ENCODE measurements at regions not wholly inside any gene's neighbourhood (a gene's known extent, or its start where the extent isn't known, plus 50 kb on each side); places are given as distances from the start of the nearest gene placed in this dataset.
"Not testable (repeated sequence)": the region's sequence is repeated elsewhere in the genome, so short reads cannot be mapped to it uniquely, and the experiment has no call there.

DNA sequence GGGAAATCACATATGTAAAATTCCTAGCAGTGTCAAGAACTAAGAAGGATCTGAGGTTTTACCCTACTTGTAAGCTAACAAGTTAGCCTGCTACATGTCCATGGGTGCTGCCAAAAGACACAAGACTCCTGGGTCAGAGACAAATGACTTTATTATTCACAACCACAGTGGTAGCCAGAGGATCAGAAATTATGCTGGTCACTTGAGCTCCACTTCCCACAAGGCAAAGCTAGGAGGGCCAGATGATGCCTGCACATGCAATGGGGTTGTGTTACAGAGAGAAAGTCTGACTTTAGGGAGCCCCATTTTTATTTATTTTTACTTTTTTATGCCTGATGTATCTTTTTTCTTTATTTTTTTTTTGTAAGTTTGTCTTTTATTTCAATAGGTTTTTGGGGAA is 136.8 kb downstream of the S1PR1 start:
- Histone ChIP-seq H3K27ac (ENCODE audit: low read length) (no peak overlapping the region), H3K36me3 (ENCODE audit: control insufficient read depth, insufficient read depth, low read length) (no peaks in the 10 kb centered on the region), H3K4me1 (ENCODE audit: control insufficient read depth, insufficient read depth, low read length) (no peaks in the 10 kb centered on the region), H3K27me3 (ENCODE audit: control insufficient read depth, insufficient read depth, low read length) (no peaks in the 10 kb centered on the region), H3K9me3 (ENCODE audit: control insufficient read depth, insufficient read depth, low read depth, low read length) (no peaks in the 10 kb centered on the region), H3K4me3 (ENCODE audit: low read depth in 2 of 2, low read length in 2 of 2) (no peak overlapping the region)
- TF ChIP-seq POLR2AphosphoS5 (IDR thresholded peaks at IDR 0.05; ENCODE audit: low read depth, low read length) (no peak), CTCF (IDR thresholded peaks at IDR 0.05) (no peak), TCF7L2 (IDR thresholded peaks at IDR 0.05; ENCODE audit: low read depth, low read length) (no peak), REST (IDR thresholded peaks at IDR 0.05; ENCODE audit: insufficient read depth in 1 of 2, low read depth in 2 of 2, low read length in 1 of 2) (no peak), SIN3A (IDR thresholded peaks at IDR 0.05; ENCODE audit: borderline replicate concordance, insufficient read depth, low read depth, low read length) (no peak)
- BruUV-seq (replicated peaks) = no TSS peak
- CTCF ChIA-PET = interaction anchor here (0.5 kb wide), 1 partner anchor 803 kb away, joined by 4 read pairs; no protein-coding TSS in a partner anchor
- ATAC-seq (no peak), DNase-seq (ENCODE audit: low read depth, low spot score) (no peak)
- POLR2A ChIA-PET = no interaction called here
- intact Hi-C loops (cut with micrococcal nuclease; ENCODE audit: unreplicated experiment) = no loop called here
- in situ Hi-C loops (cut with HindIII; ENCODE audit: low pct_unique_long_range_greater_than_20kb, low sequenced_read_pairs) = no loop called here

GRCh38 chr1:101375448-101375847 is 138.6 kb downstream of the S1PR1 start:
- H3K9me3 ChIP-seq (ENCODE audit: control insufficient read depth, insufficient read depth, low read depth, low read length); DNase-seq (ENCODE audit: low read depth, low spot score); H3K4me1 ChIP-seq (ENCODE audit: control insufficient read depth, insufficient read depth, low read length); ATAC-seq; CTCF ChIA-PET; BruUV-seq (replicated peaks); H3K36me3 ChIP-seq (ENCODE audit: control insufficient read depth, insufficient read depth, low read length); H3K27ac ChIP-seq (ENCODE audit: low read length); intact Hi-C loops (cut with micrococcal nuclease; ENCODE audit: unreplicated experiment); POLR2A ChIA-PET; in situ Hi-C loops (cut with HindIII; ENCODE audit: low pct_unique_long_range_greater_than_20kb, low sequenced_read_pairs); H3K27me3 ChIP-seq (ENCODE audit: control insufficient read depth, insufficient read depth, low read length); H3K4me3 ChIP-seq (ENCODE audit: low read depth in 2 of 2, low read length in 2 of 2): not testable (repeated sequence)

DNA sequence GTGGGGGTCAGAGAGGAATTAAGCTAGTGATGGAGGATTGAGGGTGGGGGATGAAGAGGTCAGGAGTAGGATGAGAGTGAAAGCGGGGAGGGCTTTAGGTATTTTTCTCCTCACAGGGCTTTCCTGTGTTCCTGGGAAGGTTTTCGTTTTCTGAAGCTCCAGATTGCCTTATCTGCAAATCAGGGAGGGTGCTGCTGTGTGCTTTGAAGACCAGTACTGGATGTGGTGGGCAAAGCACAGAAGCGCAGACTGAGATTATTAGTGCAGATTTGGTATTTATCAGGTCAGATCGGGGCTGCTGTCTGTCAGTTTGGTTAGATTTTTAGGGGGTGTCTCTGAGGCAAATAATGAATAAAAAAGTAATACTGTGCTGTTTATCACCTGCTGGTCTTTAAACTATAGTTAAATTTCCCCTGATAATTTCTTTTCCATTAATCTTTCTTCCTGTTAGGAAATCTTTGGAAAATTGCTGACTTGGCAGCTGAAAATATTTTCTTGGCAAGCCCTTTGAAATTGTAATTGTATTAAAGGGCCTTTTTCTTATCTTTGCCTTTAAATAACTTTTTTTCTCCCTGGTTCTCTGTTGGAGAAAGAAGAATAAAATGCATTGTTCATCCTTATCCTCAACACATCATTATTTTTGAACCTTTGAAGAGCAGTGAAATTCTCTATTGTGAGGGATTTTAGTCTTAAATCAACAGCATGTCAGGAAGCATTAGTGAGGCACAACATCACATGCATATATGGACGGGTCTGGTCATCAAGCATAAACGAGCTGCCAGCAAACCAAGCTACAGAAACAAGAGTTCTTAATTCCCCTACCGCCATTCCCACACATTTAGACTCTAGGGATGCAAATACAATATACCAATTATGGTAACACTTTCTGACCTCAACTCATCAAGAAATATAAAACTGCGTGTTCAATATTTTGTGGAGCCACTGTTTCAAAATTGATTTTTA is 139.6 kb downstream of the S1PR1 start:
- no peak for ATAC-seq
- ChIA-PET POLR2A (no interaction called here), CTCF (no interaction called here)
- no peak overlapping the region for H3K4me3 ChIP-seq (ENCODE audit: low read depth in 2 of 2, low read length in 2 of 2)
- TF ChIP-seq CTCF (IDR thresholded peaks at IDR 0.05) (no peak), TCF7L2 (IDR thresholded peaks at IDR 0.05; ENCODE audit: low read depth, low read length) (no peak), REST (IDR thresholded peaks at IDR 0.05; ENCODE audit: insufficient read depth in 1 of 2, low read depth in 2 of 2, low read length in 1 of 2) (no peak), SIN3A (IDR thresholded peaks at IDR 0.05; ENCODE audit: borderline replicate concordance, insufficient read depth, low read depth, low read length) (no peak), POLR2AphosphoS5 (IDR thresholded peaks at IDR 0.05; ENCODE audit: low read depth, low read length) (no peak)
- BruUV-seq (replicated peaks) = no TSS peak
- no peaks in the 10 kb centered on the region for H3K9me3 ChIP-seq (ENCODE audit: control insufficient read depth, insufficient read depth, low read depth, low read length)
- DNase-seq (ENCODE audit: low read depth, low spot score) = no peak
- H3K36me3 ChIP-seq (ENCODE audit: control insufficient read depth, insufficient read depth, low read length) = no peaks in the 10 kb centered on the region
- no peaks in the 10 kb centered on the region for H3K4me1 ChIP-seq (ENCODE audit: control insufficient read depth, insufficient read depth, low read length)
- H3K27ac ChIP-seq (ENCODE audit: low read length) = no peak overlapping the region
- no peaks in the 10 kb centered on the region for H3K27me3 ChIP-seq (ENCODE audit: control insufficient read depth, insufficient read depth, low read length)
- in situ Hi-C loops (cut with HindIII; ENCODE audit: low pct_unique_long_range_greater_than_20kb, low sequenced_read_pairs) = no loop called here
- intact Hi-C loops (cut with micrococcal nuclease; ENCODE audit: unreplicated experiment) = no loop called here

Measured in Panc1 (cell line).